Activated naive CD8-positive, alpha-beta T cell (primary cell): ENCODE measurements at regions not wholly inside any gene's neighbourhood (a gene's known extent, or its start where the extent isn't known, plus 50 kb on each side); places are given as distances from the start of the nearest gene placed in this dataset.
"Not testable (repeated sequence)": the region's sequence is repeated elsewhere in the genome, so short reads cannot be mapped to it uniquely, and the experiment has no call there.

Source experiments
- H3K27ac Mint-ChIP-seq: one replicate; pipeline ENCODE4 v1.8.0; 2021; ENCODE audit warnings: mixed read lengths
- H3K27me3 Mint-ChIP-seq: one replicate; pipeline ENCODE4 v1.8.0; 2021; ENCODE audit warnings: mixed read lengths
- H3K36me3 Mint-ChIP-seq: one replicate; pipeline ENCODE4 v1.8.0; 2021; ENCODE audit warnings: mixed read lengths
- H3K4me1 Mint-ChIP-seq: one replicate; pipeline ENCODE4 v1.8.0; 2021; ENCODE audit warnings: low read depth, mixed read lengths
- H3K4me3 Mint-ChIP-seq: one replicate; pipeline ENCODE4 v1.8.0; 2021; ENCODE audit warnings: mild to moderate bottlenecking, mixed read lengths
- H3K9me3 Mint-ChIP-seq: one replicate; pipeline ENCODE4 v1.8.0; 2021; ENCODE audit warnings: low read depth, mixed read lengths

GRCh38 chr15:95148183-95148582, 916.8 kb downstream of the MCTP2 start:
- no peaks in the 10 kb centered on the region for H3K4me1 Mint-ChIP-seq
- H3K9me3 Mint-ChIP-seq, result peaks cover 3% of the 10 kb centered on the region
- H3K4me3 Mint-ChIP-seq, result no peak overlapping the region
- no peaks in the 10 kb centered on the region for H3K27me3 Mint-ChIP-seq
- H3K36me3 Mint-ChIP-seq, result no peaks in the 10 kb centered on the region
- no peak overlapping the region for H3K27ac Mint-ChIP-seq

- no peaks in the 10 kb centered on the region for H3K4me1 Mint-ChIP-seq
- peaks cover 3% of the 10 kb centered on the region for H3K9me3 Mint-ChIP-seq
- no peak overlapping the region for H3K4me3 Mint-ChIP-seq
- H3K36me3 Mint-ChIP-seq, result no peaks in the 10 kb centered on the region
- no peak overlapping the region for H3K27ac Mint-ChIP-seq
- H3K27me3 Mint-ChIP-seq, result no peaks in the 10 kb centered on the region
Measured at GRCh38 chr15:95149036-95149435, 917.7 kb downstream of the MCTP2 start.

- Mint-ChIP-seq H3K9me3 (peaks cover 3% of the 10 kb centered on the region), H3K4me3 (no peak overlapping the region), H3K27me3 (no peaks in the 10 kb centered on the region), H3K4me1 (no peaks in the 10 kb centered on the region), H3K36me3 (no peaks in the 10 kb centered on the region), H3K27ac (no peak overlapping the region)
Measured at GRCh38 chr15:95149771-95150170, 918.4 kb downstream of the MCTP2 start.

GRCh38 chr15:95150466-95150865, 919.1 kb downstream of the MCTP2 start:
- Mint-ChIP-seq H3K27ac (no peak overlapping the region), H3K27me3 (no peaks in the 10 kb centered on the region), H3K9me3 (peaks cover 3% of the 10 kb centered on the region), H3K36me3 (no peaks in the 10 kb centered on the region), H3K4me1 (no peaks in the 10 kb centered on the region), H3K4me3 (no peak overlapping the region)

- no peaks in the 10 kb centered on the region for H3K36me3 Mint-ChIP-seq
- peaks cover 9% of the 10 kb centered on the region for H3K9me3 Mint-ChIP-seq
- no peaks in the 10 kb centered on the region for H3K4me1 Mint-ChIP-seq
- no peak overlapping the region for H3K4me3 Mint-ChIP-seq
- no peaks in the 10 kb centered on the region for H3K27me3 Mint-ChIP-seq
- H3K27ac Mint-ChIP-seq, result no peak overlapping the region
Measured at GRCh38 chr15:95152741-95153140, 921.4 kb downstream of the MCTP2 start.

- not testable (repeated sequence) for H3K27ac Mint-ChIP-seq, H3K4me3 Mint-ChIP-seq, H3K4me1 Mint-ChIP-seq, H3K9me3 Mint-ChIP-seq, H3K27me3 Mint-ChIP-seq, H3K36me3 Mint-ChIP-seq
Measured at GRCh38 chr15:95153201-95153600, 921.8 kb downstream of the MCTP2 start.

- peaks cover 2% of the 10 kb centered on the region for H3K27me3 Mint-ChIP-seq
- peaks cover 5% of the 10 kb centered on the region for H3K9me3 Mint-ChIP-seq
- no peaks in the 10 kb centered on the region for H3K36me3 Mint-ChIP-seq
- H3K27ac Mint-ChIP-seq, result no peak overlapping the region
- no peaks in the 10 kb centered on the region for H3K4me1 Mint-ChIP-seq
- no peak overlapping the region for H3K4me3 Mint-ChIP-seq
Measured at GRCh38 chr15:95160316-95160715, 929.0 kb downstream of the MCTP2 start.

- no peaks in the 10 kb centered on the region for H3K4me1 Mint-ChIP-seq
- H3K9me3 Mint-ChIP-seq, result peaks cover 3% of the 10 kb centered on the region
- no peak overlapping the region for H3K4me3 Mint-ChIP-seq
- no peak overlapping the region for H3K27ac Mint-ChIP-seq
- H3K27me3 Mint-ChIP-seq, result peaks cover 5% of the 10 kb centered on the region
- no peaks in the 10 kb centered on the region for H3K36me3 Mint-ChIP-seq
Measured at GRCh38 chr15:95162069-95162468, 930.7 kb downstream of the MCTP2 start.

GRCh38 chr15:95162531-95162930, 931.2 kb downstream of the MCTP2 start:
- H3K27me3 Mint-ChIP-seq, result peaks cover 7% of the 10 kb centered on the region
- H3K9me3 Mint-ChIP-seq, result peaks cover 6% of the 10 kb centered on the region
- no peaks in the 10 kb centered on the region for H3K36me3 Mint-ChIP-seq
- H3K27ac Mint-ChIP-seq, result no peak overlapping the region
- no peaks in the 10 kb centered on the region for H3K4me1 Mint-ChIP-seq
- H3K4me3 Mint-ChIP-seq, result no peak overlapping the region

- no peaks in the 10 kb centered on the region for H3K4me1 Mint-ChIP-seq
- no peak overlapping the region for H3K27ac Mint-ChIP-seq
- H3K27me3 Mint-ChIP-seq, result peaks cover 7% of the 10 kb centered on the region
- H3K4me3 Mint-ChIP-seq, result no peak overlapping the region
- no peaks in the 10 kb centered on the region for H3K36me3 Mint-ChIP-seq
- H3K9me3 Mint-ChIP-seq, result peaks cover 6% of the 10 kb centered on the region
Measured at GRCh38 chr15:95162967-95163531, 931.7 kb downstream of the MCTP2 start.

- Mint-ChIP-seq H3K36me3 (no peaks in the 10 kb centered on the region), H3K4me1 (no peaks in the 10 kb centered on the region), H3K27ac (no peak overlapping the region), H3K27me3 (peaks cover 13% of the 10 kb centered on the region), H3K9me3 (peaks cover 6% of the 10 kb centered on the region), H3K4me3 (no peak overlapping the region)
Measured at GRCh38 chr15:95168152-95168551, 936.8 kb downstream of the MCTP2 start.

GRCh38 chr15:95168951-95169431, 937.6 kb downstream of the MCTP2 start:
- Mint-ChIP-seq H3K4me3 (no peak overlapping the region), H3K9me3 (peaks cover 6% of the 10 kb centered on the region), H3K27me3 (peaks cover 14% of the 10 kb centered on the region), H3K27ac (no peak overlapping the region), H3K36me3 (no peaks in the 10 kb centered on the region), H3K4me1 (no peaks in the 10 kb centered on the region)

- no peak overlapping the region for H3K4me3 Mint-ChIP-seq
- H3K9me3 Mint-ChIP-seq, result peaks cover 6% of the 10 kb centered on the region
- no peaks in the 10 kb centered on the region for H3K4me1 Mint-ChIP-seq
- H3K27ac Mint-ChIP-seq, result no peak overlapping the region
- peaks cover 14% of the 10 kb centered on the region for H3K27me3 Mint-ChIP-seq
- H3K36me3 Mint-ChIP-seq, result no peaks in the 10 kb centered on the region
Measured at GRCh38 chr15:95169541-95170459, 938.4 kb downstream of the MCTP2 start.

- H3K27ac Mint-ChIP-seq, result no peak overlapping the region
- H3K4me3 Mint-ChIP-seq, result no peak overlapping the region
- H3K9me3 Mint-ChIP-seq, result peaks cover 6% of the 10 kb centered on the region
- H3K4me1 Mint-ChIP-seq, result no peaks in the 10 kb centered on the region
- no peaks in the 10 kb centered on the region for H3K36me3 Mint-ChIP-seq
- H3K27me3 Mint-ChIP-seq, result peaks cover 14% of the 10 kb centered on the region
Measured at GRCh38 chr15:95170561-95171380, 939.4 kb downstream of the MCTP2 start.

GRCh38 chr15:95171564-95171963, 940.2 kb downstream of the MCTP2 start:
- Mint-ChIP-seq H3K36me3 (no peaks in the 10 kb centered on the region), H3K4me3 (no peak overlapping the region), H3K27me3 (peaks cover 12% of the 10 kb centered on the region)

More at GRCh38 chr15:95171564-95171963, 940.2 kb downstream of the MCTP2 start:
- Mint-ChIP-seq H3K4me1 (no peaks in the 10 kb centered on the region), H3K27ac (no peak overlapping the region), H3K9me3 (peaks cover 6% of the 10 kb centered on the region)
